WTC11 (cell line): ENCODE measurements at regions not wholly inside any gene's neighbourhood (a gene's known extent, or its start where the extent isn't known, plus 50 kb on each side); places are given as distances from the start of the nearest gene placed in this dataset.

Source experiments
- CTCF ChIP-seq: fragments of 200-600 bp; IDR thresholded peaks from 2 replicates; pipeline ENCODE4 v1.8.0; 2022; ENCODE audit warnings: antibody characterized with exemption
- NFYB ChIP-seq: sonication (generic); formaldehyde crosslinking; conservative IDR thresholded peaks from 2 replicates; pipeline ENCODE4 v1.8.0; 2022; ENCODE audit warnings: low read depth, missing genetic modification reagents
- TF ChIP-seq, protein P1 (sequence below): sonication (generic); formaldehyde crosslinking; IDR thresholded peaks from 2 replicates; pipeline ENCODE4 v1.8.1; 2023; ENCODE audit warnings: mild to moderate bottlenecking, missing genetic modification reagents, moderate library complexity

GRCh38 chr18:67783196-67783946 is 266.9 kb upstream of the DSEL start:
- TF ChIP-seq NFYB (CRISPR knock-in tag) (no peak), CTCF (no peak)
- TF ChIP-seq, protein P1, sequence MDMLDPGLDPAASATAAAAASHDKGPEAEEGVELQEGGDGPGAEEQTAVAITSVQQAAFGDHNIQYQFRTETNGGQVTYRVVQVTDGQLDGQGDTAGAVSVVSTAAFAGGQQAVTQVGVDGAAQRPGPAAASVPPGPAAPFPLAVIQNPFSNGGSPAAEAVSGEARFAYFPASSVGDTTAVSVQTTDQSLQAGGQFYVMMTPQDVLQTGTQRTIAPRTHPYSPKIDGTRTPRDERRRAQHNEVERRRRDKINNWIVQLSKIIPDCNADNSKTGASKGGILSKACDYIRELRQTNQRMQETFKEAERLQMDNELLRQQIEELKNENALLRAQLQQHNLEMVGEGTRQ: no peak
